K562 (cell line): ENCODE measurements at regions not wholly inside any gene's neighbourhood (a gene's known extent, or its start where the extent isn't known, plus 50 kb on each side); places are given as distances from the start of the nearest gene placed in this dataset.
A peak's percentile ranks its signal among the peaks of the same experiment; 100 is the strongest.

Experiments used
- ATAC-seq: fragments of 200-7000 bp; cut with Tn5 transposase; 3 replicates; pipeline ENCODE4 v1.9.1; 2020; ENCODE audit warnings: moderate library complexity
- BruUV-seq: library from RNA; stranded (reverse); fragments of 400-500 nt; replicated peaks from 2 replicates; lab custom pipeline; 2021; lab: Mats Ljungman, UMichigan
- CTCF ChIA-PET: fragments of 300-600 bp; formaldehyde crosslinking; extraction: SDS; loops from one replicate; lab custom pipeline; 2021; ENCODE audit warnings: low intra/inter-chr PET ratio; lab: Yijun Ruan, JAX
- POLR2A ChIA-PET: fragments of 300-600, 350-650 bp; sonication (Branson Sonifier 250); formaldehyde crosslinking; extraction: SDS; loops from one replicate; lab custom pipeline; 2021; ENCODE audit warnings: antibody characterized with exemption, inconsistent platforms; lab: Yijun Ruan, JAX
- DNase-seq, 4 experiments: peaks; one replicate each; pipeline versions ENCODE4 v3.0.0 to v3.0.0-alpha.2; 2011 to 2018; ENCODE audit warnings: low spot score in 3 of 4, mixed read lengths in 3 of 4; ENCODE audit errors: extremely low read depth in 1 of 4
- FAIRE-seq: peaks from 2 replicates; lab custom pipeline; 2011; peaks lifted over from hg19 to GRCh38; lab: Jason Lieb, UNC
- H2AFZ ChIP-seq: 2 replicates; pipeline ENCODE4 v1.6.0; 2011; ENCODE audit warnings: low read depth, low read length, control low read depth, inconsistent platforms
- H3K27ac ChIP-seq: fragments of 200-600 bp; 3 replicates; pipeline ENCODE4 v1.8.0; 2011; ENCODE audit warnings: low read depth, mild to moderate bottlenecking, control low read depth, inconsistent platforms, low read length, moderate library complexity, mixed read lengths; ENCODE audit errors: extremely low read depth
- H3K27me3 ChIP-seq, 2 experiments: fragments of 300-600 bp in 1 of 2; 2 replicates in 1 of 2; 3 replicates in 1 of 2; pipeline versions ENCODE4 v1.6.0 to v1.8.0; 2011; ENCODE audit warnings: inconsistent platforms in 2 of 2, low read length in 2 of 2, mild to moderate bottlenecking in 1 of 2, mixed read lengths in 1 of 2, moderate library complexity in 1 of 2; ENCODE audit not compliant: control insufficient read depth in 2 of 2, insufficient read depth in 2 of 2
- H3K36me3 ChIP-seq: fragments of 300-600 bp; 3 replicates; pipeline ENCODE4 v1.8.0; 2011; ENCODE audit warnings: mild to moderate bottlenecking, low read length, inconsistent platforms; ENCODE audit not compliant: control insufficient read depth, insufficient read depth
- H3K4me1 ChIP-seq, 2 experiments: fragments of 200-600 bp in 1 of 2; replicated peaks in 1 of 2; 2 replicates in 1 of 2; 3 replicates in 1 of 2; pipeline versions ENCODE4 v1.5.1 to v1.8.0; 2011; ENCODE audit warnings: inconsistent platforms in 2 of 2, low read length in 2 of 2, mild to moderate bottlenecking in 1 of 2, mixed read lengths in 1 of 2, moderate library complexity in 1 of 2; ENCODE audit not compliant: control insufficient read depth in 2 of 2, insufficient read depth in 2 of 2
- H3K4me2 ChIP-seq: 2 replicates; pipeline ENCODE4 v1.6.1; 2011; ENCODE audit warnings: low read length, control low read depth, inconsistent platforms, mixed read lengths; ENCODE audit not compliant: insufficient read depth
- H3K4me3 ChIP-seq: fragments of 200-600 bp; sonication (generic), shearing (Covaris generic); 2 replicates; pipeline ENCODE4 v1.5.1; 2016; ENCODE audit warnings: control low read depth, inconsistent platforms
- H3K79me2 ChIP-seq: fragments of 200-600 bp; 3 replicates; pipeline ENCODE4 v1.8.0; 2011; ENCODE audit warnings: low read length, inconsistent platforms; ENCODE audit not compliant: control insufficient read depth, insufficient read depth
- H3K9ac ChIP-seq, 2 experiments: 2 replicates each; pipeline versions ENCODE4 v1.6.0 to v1.6.1; 2011; ENCODE audit warnings: low read depth in 2 of 2, low read length in 2 of 2, control low read depth in 1 of 2, inconsistent platforms in 1 of 2, mild to moderate bottlenecking in 1 of 2, mixed read lengths in 1 of 2; ENCODE audit not compliant: insufficient read depth in 1 of 2
- H3K9me1 ChIP-seq: one replicate; pipeline ENCODE4 v1.6.0; 2011; ENCODE audit warnings: inconsistent platforms, mild to moderate bottlenecking, low read length, moderate library complexity; ENCODE audit not compliant: control insufficient read depth, insufficient read depth
- H3K9me3 ChIP-seq: replicated peaks from 2 replicates; pipeline ENCODE4 v1.5.1; 2011; ENCODE audit warnings: low read depth, low read length, inconsistent platforms; ENCODE audit not compliant: control insufficient read depth, insufficient read depth
- H4K20me1 ChIP-seq: replicated peaks from 2 replicates; pipeline ENCODE4 v1.6.1; 2011; ENCODE audit warnings: low read length, inconsistent platforms, mixed read lengths; ENCODE audit not compliant: control insufficient read depth, insufficient read depth
- FOSL1 ChIP-seq: fragments of 200-800 bp; sonication (Bioruptor generic); conservative IDR thresholded peaks from 2 replicates; pipeline ENCODE4 v1.6.1; 2016; ENCODE audit warnings: missing genetic modification characterization, missing compliant biosample characterization
- FOXK1 ChIP-seq: sonication (generic); formaldehyde crosslinking; IDR thresholded peaks from 2 replicates; pipeline ENCODE4 v1.8.0; 2022; ENCODE audit warnings: missing genetic modification reagents, mild to moderate bottlenecking, borderline replicate concordance
- WGBS: fragments of 100-300 bp; shearing (Covaris generic); methylation state at CpG from one replicate; pipeline ENCODE4 v1.1.6; 2016; ENCODE audit warnings: low coverage, mixed read lengths; ENCODE audit not compliant: insufficient coverage; ENCODE audit errors: missing lambda C conversion rate; 5-methylcytosine and 5-hydroxymethylcytosine counted together
- in situ Hi-C: fragments of 300-500 bp; cut with MboI; formaldehyde crosslinking; loops from 4 replicates; pipeline ENCODE4 v1.15.0; 2018; ENCODE audit warnings: inconsistent platforms, mixed read lengths
- intact Hi-C: fragments of 100-400 bp; cut with micrococcal nuclease; formaldehyde crosslinking; loops from 2 replicates; pipeline ENCODE4 v1.14.2; 2022
- TF ChIP-seq, protein P1 (sequence below), 3 experiments: IDR thresholded peaks in 2 of 3; conservative IDR thresholded peaks in 1 of 3; 2 replicates each; pipeline ENCODE4 v1.5.1; 2011 to 2012; ENCODE audit warnings: low read length in 3 of 3, mild to moderate bottlenecking in 3 of 3, control low read depth in 2 of 3, improper control_type of control experiment in 1 of 3, inconsistent platforms in 1 of 3, low read depth in 1 of 3, mixed read lengths in 1 of 3, moderate library complexity in 1 of 3; ENCODE audit not compliant: insufficient read depth in 2 of 3
- TF ChIP-seq, protein P2 (sequence below): fragments of 200-800 bp; sonication (Bioruptor generic); IDR thresholded peaks from 2 replicates; pipeline ENCODE4 v1.6.1; 2017; ENCODE audit warnings: missing genetic modification characterization, missing compliant biosample characterization

DNA sequence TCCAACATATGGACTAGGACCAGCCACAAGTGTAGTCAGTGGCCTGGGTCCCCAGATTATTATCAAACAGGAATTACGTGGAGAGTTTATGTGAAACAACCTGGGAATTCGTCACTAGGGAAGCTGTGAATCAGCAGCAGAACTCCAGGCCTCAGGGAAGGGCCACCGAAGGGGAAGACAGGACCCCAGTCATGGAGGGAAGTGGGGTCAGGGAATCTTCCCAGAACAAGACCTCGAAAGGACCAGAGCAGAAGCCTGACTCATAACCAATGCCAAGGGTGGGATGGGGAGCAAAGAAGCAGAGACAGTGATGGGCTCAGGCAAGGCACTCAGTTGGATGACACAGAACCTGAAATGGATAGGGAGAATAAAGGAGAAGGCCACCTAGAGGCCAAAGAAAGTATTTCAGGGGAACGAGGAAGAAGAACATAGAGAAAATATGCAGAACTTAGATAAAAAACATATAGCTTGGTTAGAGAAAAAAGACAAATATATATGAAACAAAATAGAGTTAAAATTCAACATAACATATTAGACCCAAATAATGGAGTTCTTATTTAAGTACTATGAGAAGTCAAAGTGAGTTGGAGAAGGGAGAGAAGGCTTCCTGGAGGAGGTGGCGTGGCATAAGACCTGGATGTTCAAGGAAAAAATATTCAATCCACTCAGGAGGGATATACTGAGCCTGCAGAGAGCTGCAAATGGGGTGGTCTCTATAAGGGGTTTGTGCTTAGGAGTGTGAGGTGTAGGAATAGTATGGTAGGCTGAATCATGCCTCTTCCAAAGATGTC is 66.7 kb upstream of the CAST start (continued):
- TF ChIP-seq, protein P1, sequence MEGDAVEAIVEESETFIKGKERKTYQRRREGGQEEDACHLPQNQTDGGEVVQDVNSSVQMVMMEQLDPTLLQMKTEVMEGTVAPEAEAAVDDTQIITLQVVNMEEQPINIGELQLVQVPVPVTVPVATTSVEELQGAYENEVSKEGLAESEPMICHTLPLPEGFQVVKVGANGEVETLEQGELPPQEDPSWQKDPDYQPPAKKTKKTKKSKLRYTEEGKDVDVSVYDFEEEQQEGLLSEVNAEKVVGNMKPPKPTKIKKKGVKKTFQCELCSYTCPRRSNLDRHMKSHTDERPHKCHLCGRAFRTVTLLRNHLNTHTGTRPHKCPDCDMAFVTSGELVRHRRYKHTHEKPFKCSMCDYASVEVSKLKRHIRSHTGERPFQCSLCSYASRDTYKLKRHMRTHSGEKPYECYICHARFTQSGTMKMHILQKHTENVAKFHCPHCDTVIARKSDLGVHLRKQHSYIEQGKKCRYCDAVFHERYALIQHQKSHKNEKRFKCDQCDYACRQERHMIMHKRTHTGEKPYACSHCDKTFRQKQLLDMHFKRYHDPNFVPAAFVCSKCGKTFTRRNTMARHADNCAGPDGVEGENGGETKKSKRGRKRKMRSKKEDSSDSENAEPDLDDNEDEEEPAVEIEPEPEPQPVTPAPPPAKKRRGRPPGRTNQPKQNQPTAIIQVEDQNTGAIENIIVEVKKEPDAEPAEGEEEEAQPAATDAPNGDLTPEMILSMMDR (IDR thresholded peaks at IDR 0.05 in 2 of 3, conservative IDR thresholded peaks at IDR 0.05 in 1 of 3; ENCODE audit: insufficient read depth in 2 of 3, low read depth in 1 of 3, low read length in 3 of 3) = peak; percentile 29 to 57 (median 57); a peak in 5 of 6 replicates

DNA sequence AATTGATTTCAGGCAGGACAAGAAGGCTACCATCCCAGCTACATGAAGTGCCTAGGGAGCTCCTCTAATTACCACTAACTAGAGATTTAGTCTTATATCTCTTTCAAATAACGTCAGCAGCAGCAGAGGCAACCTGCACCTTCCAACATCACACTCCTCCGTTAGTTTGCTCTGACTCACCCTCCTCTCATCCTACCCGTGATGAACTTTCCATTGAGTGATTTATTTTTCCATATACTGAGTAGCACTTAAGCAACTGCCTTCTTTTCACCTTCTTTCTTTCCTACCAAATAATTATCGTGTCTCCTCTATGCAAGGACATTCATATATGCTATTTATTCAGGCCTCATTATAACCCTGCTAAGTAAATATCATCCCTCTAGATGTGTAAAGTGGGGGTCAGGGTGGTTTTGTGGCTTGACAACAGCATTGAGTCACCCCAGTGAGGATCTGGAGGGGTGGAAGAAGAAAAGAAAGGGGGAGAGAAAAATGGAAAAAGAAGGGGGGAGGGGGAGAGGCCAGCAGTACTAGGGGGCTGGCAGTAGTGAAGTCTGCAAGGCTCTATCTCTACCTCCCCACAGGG is 64.6 kb upstream of the CAST start:
- WGBS = 0% methylated on average over 4 of the region's 4 CpGs
- FAIRE-seq (no peak), ATAC-seq (no peak), DNase-seq (no peak)
- no peak overlapping the region for H3K4me3 ChIP-seq
- in situ Hi-C loops (no loop called here), intact Hi-C loops (loop anchor here (5.0 kb wide), 1 partner anchor 740 kb away; no protein-coding TSS in a partner anchor)
- no peaks in the 10 kb centered on the region for H3K9me1 ChIP-seq
- no peak overlapping the region for H3K27ac ChIP-seq
- H3K4me1 ChIP-seq = no peaks in the 10 kb centered on the region
- no peaks in the 10 kb centered on the region for H3K9me3 ChIP-seq
- no peak for TF ChIP-seq FOXK1 (CRISPR knock-in tag)
- TF ChIP-seq, protein P2, sequence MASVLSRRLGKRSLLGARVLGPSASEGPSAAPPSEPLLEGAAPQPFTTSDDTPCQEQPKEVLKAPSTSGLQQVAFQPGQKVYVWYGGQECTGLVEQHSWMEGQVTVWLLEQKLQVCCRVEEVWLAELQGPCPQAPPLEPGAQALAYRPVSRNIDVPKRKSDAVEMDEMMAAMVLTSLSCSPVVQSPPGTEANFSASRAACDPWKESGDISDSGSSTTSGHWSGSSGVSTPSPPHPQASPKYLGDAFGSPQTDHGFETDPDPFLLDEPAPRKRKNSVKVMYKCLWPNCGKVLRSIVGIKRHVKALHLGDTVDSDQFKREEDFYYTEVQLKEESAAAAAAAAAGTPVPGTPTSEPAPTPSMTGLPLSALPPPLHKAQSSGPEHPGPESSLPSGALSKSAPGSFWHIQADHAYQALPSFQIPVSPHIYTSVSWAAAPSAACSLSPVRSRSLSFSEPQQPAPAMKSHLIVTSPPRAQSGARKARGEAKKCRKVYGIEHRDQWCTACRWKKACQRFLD (CRISPR knock-in tag) = no peak
- peak; percentile 60 for TF ChIP-seq FOSL1 (tag)
- no peak overlapping the region for H3K9ac ChIP-seq
- ChIA-PET CTCF (no interaction called here), POLR2A (no interaction called here)
- H4K20me1 ChIP-seq = no peaks in the 10 kb centered on the region
- H3K79me2 ChIP-seq = no peaks in the 10 kb centered on the region
- H3K36me3 ChIP-seq = no peaks in the 10 kb centered on the region
- H3K27me3 ChIP-seq = peaks cover 5 to 12% of the 10 kb centered on the region in 2 experiments; a peak in 2 of 5 replicates
- no peak overlapping the region for H2AFZ ChIP-seq
- BruUV-seq = no TSS peak
- H3K4me2 ChIP-seq = no peak overlapping the region
